Omental fat pad (tissue), 3 donors: ENCODE measurements at regions not wholly inside any gene's neighbourhood (a gene's known extent, or its start where the extent isn't known, plus 50 kb on each side); places are given as distances from the start of the nearest gene placed in this dataset.

ENCODE experiments used
- ATAC-seq: fragments of 150-250 bp; one replicate; pipeline ENCODE4 v1.9.1; 2016; ENCODE audit warnings: mild to moderate bottlenecking, moderate library complexity; ENCODE audit not compliant: low FRiP score
- DNase-seq: peaks from one replicate; pipeline ENCODE4 v3.0.0-alpha.2; 2019; ENCODE audit warnings: low spot score
- CTCF ChIP-seq, 3 donors: fragments of 450-650 bp; IDR thresholded peaks; one replicate each; pipeline ENCODE4 v1.5.1; 2016 to 2017; ENCODE audit warnings: antibody characterized with exemption in 3 of 3, mild to moderate bottlenecking in 3 of 3, moderate library complexity in 2 of 3

GRCh38 chr6:170208182-170208601, 82.7 kb downstream of the DLL1 start:
- DNase-seq (no peak), ATAC-seq (no peak)
- TF ChIP-seq CTCF (IDR thresholded peaks at IDR 0.05): no peak

- no peak for TF ChIP-seq CTCF (IDR thresholded peaks at IDR 0.05)
- DNase-seq (no peak), ATAC-seq (no peak)
Measured at GRCh38 chr6:170207586-170208181, 83.2 kb downstream of the DLL1 start.

- ATAC-seq (no peak), DNase-seq (no peak)
- TF ChIP-seq CTCF (IDR thresholded peaks at IDR 0.05): no peak
Measured at GRCh38 chr6:170206851-170207431, 83.9 kb downstream of the DLL1 start.

- no peak for TF ChIP-seq CTCF (IDR thresholded peaks at IDR 0.05)
- no peak for DNase-seq
- no peak for ATAC-seq
Measured at GRCh38 chr6:170206317-170206621, 84.6 kb downstream of the DLL1 start.

- ATAC-seq (no peak), DNase-seq (no peak)
- TF ChIP-seq CTCF (IDR thresholded peaks at IDR 0.05): no peak
Measured at GRCh38 chr6:170205534-170206316, 85.2 kb downstream of the DLL1 start.

- DNase-seq (no peak), ATAC-seq (no peak)
- no peak for TF ChIP-seq CTCF (IDR thresholded peaks at IDR 0.05)
Measured at GRCh38 chr6:170205126-170205525, 85.8 kb downstream of the DLL1 start.

GRCh38 chr6:170203212-170203611, 87.7 kb downstream of the DLL1 start:
- DNase-seq (no peak), ATAC-seq (peak; percentile 19)
- no peak for TF ChIP-seq CTCF (IDR thresholded peaks at IDR 0.05)
